Dermis microvascular lymphatic vessel endothelial cell (primary cell): ENCODE measurements at regions not wholly inside any gene's neighbourhood (a gene's known extent, or its start where the extent isn't known, plus 50 kb on each side); places are given as distances from the start of the nearest gene placed in this dataset.

ENCODE experiments used
- DNase-seq, 2 donors: peaks; one replicate each; pipeline versions ENCODE4 v3.0.0 to v3.0.0-alpha.2; 2010; ENCODE audit warnings: low read depth in 2 of 2

DNA sequence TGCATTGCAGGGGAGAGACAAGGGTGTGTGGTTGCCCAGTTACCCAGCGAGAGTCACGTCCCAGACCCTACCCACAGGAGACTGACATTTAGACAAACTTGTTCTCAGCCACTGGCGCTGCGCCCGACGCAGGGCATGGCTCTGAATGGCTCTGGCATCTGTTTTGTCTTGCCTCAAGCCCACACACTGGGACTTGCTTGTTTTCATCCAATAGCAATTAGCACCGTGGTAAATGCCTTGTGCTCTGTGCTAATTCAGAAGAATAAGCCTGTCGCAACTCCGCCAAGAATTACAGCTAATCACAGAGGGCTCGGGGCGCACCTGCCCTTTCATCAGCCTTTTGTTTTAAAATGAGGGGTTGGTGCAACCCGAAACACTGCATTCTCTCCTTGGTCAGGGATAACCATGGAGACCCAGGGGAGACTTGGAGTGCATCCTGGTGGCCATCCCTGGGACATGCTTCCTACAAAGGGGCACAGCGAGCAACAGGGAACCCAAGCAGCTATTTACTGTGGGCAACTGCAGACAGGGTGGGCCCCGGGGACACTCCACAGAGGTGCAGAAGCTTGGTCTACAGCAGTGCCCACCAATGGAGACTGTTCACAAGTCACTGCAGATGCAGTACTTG is 220.6 kb upstream of the ZFHX3 start:
- no peak for DNase-seq

DNA sequence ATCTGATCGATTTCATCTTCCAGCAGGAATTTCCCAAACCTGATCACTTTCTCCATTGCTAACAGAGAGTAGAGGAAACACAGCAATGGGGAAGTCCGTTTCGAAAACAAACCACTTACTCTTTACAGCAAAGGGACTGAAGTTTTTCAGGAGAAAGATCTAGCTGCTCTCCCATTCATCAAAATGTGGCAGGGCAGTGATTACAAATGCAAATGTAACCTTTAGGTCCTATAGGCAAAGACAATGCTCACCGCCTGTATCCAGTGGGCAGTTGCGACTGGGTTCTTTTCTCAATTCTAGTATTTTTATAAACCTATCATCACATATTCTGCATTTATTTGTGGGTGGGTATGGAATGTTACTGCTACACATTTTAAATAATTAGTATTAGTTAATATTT is 218.0 kb upstream of the ZFHX3 start:
- DNase-seq = peak in 1 of 2 donors; percentile 8

DNA sequence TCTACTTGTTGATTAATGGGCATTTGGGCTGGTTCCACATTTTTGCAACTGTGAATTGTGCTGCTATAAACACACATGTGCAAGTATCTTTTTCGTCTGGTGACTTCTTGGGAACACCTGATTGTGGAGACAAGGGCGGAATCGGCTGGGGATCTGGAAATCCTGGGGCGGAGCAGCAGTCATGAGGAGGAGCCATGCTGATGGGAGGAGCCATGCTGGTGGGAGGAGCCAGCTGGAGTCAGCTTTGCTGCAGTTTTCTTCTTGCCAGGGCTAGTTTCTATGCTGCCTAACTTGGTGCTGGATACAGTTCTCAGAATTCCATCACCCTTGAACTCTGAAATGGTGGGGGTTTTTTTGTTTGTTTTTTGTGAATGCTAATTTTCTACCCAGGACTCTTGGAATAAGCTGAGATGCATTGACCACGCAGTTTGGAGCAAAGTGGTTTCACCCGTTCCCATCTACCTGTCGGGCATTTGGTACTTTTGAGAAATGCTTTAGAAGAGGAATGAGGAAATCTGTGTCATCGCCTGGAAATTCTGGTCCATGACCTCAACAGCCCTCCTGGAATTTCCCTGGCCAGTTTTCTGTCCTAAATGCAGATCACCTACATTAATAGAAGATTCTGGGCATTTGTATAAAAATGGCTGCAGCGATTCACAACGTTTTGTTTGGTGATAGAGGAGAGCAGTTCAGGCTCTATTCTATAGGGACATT is 217.4 kb upstream of the ZFHX3 start:
- peak; percentile 33 to 47 for DNase-seq

DNA sequence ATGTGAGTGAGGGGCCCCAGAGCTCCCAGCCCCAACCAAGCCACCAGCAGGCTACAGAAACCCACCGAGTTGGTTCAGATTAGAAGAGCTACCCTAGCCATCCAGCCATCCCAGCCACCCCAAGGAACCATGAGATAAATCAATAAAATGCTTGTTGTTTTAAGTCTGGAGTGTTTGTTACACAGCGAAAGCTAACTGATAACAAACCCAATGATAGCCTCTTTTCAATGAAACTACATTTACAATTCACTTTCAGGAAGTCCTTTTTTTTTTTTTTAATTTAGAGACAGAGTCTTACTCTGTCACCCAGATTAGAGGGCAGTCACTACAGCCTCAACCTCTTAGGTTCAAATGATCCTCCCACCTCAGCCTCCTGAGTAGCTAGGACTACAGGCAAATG is 215.0 kb upstream of the ZFHX3 start:
- no peak for DNase-seq

DNA sequence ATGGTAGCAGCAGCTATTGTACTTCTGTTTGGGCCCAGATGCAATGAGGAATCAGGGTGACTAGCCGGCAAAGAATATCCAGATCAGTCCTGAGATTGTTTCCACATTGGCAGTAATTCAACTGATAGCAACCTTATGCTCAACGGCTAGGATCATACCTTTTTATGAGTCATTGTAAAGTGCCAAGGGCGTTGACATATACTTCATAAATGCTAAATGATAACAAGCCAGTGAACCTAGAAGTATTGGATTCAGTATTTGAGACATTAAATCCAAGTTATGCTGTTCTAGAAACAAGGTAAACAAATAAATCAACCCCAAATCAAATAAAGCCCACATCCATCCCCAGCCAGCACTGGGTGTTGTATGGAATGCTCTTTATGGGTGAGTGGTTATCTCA is 207.1 kb upstream of the ZFHX3 start:
- no peak for DNase-seq

DNA sequence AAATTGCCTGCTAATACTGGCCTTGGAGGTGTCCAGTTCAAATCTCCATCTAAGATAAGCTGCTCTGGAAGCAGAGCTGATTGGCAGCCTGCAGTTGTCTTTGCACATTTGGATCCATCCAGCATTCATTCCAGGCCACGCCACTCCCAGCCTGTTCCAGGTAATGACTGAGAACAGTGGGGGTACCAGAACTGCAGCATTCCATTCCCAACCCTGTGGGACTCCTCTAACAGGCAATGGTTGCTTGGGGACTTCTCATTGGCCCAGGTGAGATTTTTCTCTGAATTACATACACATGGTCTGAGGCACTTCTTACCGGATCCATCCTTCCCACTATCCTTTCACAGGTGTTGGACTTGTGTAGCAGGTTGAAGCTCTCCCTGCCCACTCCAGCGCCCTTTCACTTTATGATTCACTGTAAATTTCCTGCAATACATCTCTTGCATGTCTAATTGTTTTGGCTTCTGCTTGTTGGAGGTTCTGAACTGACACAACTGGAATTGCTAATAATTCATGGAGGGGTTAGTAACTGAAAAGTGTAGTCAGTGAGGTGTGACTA is 206.1 kb upstream of the ZFHX3 start:
- DNase-seq = no peak

DNA sequence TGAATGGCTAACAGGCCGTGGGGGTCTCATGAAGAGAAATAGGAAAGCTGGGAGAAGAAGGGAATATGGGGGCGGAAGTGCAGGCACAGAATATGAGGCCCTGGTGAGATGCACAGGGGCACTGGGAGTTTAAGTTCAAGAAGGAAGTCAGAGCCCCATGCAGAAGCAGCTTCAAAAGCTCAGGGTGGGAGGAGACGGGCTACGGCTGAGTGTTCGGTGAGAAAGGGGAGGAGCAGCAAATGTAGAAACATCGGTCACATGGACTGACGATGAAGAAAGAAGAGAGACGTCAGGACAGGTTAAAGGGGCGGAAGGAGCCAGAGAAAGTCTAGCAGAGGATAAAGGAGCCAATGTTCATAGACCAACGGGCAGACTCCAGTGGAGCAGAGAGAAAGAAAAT is 204.5 kb upstream of the ZFHX3 start:
- DNase-seq = no peak

DNA sequence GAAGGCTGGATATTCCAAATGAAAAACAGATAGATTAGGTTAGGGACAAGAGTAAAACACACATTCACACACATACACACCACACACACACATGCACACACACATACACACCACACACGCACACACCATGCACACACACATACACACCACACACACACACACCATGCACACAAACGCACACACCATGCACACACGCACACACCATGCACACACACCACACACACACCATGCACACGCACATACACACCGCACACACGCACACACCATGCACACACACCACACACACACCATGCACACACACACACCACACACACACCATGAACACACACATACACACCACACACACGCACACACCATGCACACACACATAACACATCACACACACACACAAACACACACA is 203.7 kb upstream of the ZFHX3 start:
- no peak for DNase-seq

DNA sequence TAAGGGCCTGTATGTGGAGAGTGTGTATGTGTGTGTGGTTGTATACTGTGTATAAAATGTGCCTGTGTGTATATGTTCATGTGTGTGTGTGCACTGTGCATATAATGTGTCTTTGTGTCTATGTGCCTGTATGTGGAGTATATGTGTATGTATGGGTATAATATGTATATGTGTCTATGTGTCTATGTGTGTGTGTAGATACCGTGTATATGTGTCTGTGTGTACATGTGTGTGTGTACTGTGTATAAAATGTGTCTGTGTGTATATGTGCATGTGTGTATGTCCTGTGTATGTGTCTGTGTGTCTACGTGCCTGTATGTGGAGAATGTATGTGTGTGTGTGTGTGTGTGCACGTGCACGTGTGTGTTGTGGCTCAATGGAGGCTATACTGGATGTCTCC is 200.4 kb upstream of the ZFHX3 start:
- no peak for DNase-seq

DNA sequence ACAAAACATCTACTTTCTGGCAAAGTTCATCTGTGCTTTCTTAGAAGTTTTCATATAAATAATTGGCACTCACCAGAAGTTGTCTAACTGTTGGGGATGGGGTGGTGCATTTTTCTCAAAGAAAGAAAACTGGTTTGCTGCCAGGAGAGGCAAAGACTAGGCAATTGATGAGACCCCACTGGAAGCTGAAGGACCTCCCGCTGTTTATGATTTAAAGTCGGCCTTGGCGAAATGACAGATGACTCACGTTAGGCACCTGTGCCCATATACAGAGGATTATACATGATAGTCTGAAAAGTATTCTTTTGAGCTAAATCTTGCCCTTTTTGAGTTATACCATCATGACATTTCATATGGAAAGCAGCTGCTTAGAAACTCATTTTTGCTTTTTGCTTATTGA is 193.0 kb upstream of the ZFHX3 start:
- DNase-seq = no peak

DNA sequence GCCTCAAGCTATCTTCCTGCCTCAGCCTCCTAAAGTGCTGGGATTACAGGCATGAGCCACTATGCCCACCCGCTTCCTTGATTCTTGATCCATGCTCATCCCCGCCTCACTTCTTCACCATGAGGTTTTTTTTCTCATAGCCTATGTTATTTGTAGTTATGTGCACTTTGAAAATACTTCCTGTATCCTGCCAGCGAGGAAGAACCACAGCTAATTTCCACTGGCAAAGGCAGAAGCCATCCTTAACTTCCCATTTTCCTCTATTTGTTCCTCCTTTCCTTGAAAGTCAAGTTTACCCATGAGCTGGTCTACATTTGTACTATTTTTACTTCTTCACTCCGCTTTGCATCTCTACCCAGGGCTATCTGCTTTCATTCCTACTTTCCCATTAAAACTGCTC is 189.7 kb upstream of the ZFHX3 start:
- DNase-seq = no peak

DNA sequence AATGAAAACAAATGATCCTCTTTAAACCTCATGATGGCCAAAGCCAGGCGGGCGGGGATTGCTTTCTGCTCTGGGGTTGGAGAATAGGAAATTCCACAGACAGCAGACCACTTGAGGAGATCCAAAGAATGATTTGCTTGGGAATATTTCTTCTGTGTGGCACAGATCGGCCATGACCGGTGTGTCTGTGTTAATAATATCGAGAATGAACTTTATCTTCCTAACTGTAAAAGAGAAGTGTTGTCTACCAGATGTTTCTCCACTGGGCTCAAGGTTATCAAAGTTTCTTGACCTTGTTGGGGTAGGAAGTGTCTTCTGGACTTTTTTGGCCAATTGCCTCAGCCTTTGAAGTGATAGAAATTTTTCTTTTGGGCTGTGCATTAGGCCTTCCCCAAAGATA is 186.6 kb upstream of the ZFHX3 start:
- no peak for DNase-seq

DNA sequence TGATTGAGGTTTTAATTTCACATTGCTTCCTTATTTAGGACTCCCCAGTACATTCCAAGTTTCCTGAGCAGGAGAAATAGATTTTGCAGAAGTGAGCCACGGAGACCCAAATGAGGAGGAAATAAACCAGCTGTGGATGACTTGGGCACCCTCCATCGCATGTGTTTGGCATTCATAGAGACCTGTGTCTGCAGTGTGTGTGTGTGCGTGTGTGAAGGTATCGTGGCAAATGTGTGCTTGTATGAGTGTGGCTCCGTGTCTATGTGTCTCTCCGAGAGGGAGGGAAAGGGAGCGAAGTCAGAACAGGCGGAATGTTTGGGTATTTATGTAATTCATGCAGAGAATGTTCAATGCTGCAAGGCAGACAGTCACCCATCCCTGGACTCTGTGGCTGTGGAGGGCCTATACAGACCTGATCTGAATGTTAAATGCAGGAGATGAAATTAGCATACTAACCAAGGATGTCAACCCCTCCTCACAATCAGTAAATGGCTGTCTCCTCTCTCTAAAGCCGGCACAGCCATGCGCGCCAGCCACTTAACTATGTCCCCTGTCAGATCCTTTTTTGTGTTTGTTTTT is 186.0 kb upstream of the ZFHX3 start:
- no peak for DNase-seq

DNA sequence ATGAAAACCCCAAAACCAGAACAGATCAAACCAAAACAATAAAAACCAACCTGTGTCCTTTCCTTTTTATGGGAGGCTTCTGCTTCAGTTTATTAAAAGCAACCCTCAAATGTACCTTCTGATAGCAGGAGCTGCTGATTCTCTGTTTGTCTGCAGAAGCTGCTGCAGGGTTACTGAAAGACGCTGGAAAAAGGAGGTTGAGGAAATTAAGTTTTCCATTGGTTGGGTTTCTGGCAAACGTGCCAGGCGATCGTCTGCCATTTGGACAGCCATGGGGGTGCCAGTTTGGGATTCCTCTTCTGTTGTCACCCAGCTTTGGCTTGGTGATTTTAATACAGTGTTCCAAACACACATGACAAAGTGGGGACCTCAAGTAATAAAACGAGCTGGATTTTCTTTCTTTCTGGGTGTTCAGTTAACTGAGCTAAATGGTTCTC is 185.4 kb upstream of the ZFHX3 start:
- no peak for DNase-seq

DNA sequence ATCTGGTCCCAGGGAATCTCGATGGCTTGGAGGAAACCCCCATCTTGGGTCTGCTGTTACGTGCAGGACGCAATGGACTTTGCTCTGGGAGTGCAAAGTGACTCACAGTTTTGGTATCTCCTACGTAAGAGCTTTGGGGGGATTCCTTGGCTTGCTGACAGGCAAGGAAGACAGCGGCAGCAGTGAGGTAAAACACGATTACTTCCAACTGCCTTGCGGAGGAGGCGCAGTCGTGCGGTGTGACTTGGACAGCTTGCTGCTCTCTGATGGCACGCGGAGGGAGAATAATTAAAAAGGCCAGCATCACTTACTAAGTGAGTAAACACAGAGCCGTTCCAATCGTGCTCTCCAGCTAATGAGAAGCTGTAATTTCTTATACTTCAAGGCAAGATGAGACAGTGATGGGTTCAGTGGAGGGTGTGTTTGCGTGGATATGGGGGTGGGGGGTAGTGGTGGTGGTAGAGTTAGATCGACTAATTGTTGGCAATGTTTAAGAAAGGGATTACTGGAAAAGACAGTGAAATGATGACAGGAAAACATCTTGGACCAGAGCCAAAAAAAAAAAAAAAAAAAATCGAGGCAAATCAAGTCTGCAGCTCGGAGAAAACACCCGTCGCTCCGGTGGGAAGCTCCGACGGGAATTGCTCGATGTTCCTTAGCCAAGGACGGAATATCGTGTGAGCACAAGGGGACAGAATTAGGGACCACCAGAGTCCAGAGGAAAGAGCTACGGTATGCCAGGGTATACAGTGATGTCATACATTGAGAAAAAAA is 184.8 kb upstream of the ZFHX3 start:
- DNase-seq = peak in 1 of 2 donors; percentile 12

DNA sequence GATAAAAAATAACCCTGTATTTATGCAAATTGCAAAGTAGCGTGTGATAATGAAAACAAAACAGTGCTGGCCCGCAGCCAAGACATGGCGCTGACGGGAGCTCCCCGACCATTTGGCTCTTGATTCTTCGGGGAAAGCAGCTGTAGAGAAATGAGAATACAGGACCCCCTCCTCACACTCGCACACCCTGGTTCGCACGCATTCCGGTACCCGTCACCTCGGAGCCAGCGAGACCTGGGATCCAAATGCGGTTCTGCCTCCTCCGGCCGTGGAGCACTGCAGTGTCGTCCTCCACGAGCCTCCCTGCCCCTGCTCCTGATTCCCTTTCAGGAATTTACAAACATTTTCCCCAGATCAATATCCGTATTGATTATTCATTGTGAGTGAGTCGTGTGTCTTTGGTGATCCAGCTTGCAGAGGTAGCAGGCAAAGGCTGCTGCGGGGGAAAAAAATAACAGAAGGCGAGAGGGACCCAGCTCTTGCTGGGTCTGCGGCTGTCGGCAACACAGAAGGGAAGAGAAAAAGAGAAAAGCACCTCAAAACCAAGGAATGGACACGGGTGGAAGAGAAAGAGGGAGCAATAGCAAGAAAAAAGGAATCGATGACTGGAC is 184.1 kb upstream of the ZFHX3 start:
- no peak for DNase-seq

DNA sequence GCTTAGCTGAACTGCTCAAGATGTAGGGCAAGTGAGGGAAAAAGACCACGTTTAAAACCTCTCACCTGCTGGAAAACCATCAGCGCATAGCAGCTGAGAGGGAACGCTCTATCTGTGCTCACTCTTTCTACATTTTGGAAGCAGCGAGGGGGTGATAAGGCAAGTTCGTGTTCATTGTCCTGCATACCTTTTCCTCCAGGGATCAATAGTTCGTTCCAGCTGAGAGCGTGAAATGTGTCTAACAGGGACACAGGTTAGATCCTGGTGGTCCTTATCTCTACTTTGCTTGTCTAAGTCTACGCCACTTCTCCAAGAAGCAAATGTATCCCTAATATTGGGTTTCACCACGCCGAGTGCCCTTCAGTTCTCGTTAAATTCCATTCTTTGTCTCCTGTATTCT is 183.5 kb upstream of the ZFHX3 start:
- DNase-seq = no peak

DNA sequence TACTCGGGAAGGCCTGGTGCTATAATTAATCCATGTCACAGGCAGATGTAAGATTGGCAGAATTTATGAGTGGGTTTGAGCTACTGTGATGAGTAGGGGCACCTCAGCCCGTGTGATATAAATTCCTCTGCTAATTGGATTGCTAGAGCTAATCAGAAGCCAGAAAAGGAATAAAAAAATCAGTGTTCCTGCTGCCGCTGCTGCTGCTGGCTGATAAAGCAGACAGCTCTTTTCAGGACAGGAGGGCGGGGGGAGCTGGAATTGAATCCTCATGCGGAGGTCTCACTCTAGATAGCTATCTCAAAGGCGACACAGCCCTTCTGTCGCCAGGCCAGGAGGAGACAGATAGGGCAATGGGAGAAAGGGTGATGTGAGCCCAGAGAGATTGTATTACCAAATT is 182.7 kb upstream of the ZFHX3 start:
- DNase-seq = no peak

DNA sequence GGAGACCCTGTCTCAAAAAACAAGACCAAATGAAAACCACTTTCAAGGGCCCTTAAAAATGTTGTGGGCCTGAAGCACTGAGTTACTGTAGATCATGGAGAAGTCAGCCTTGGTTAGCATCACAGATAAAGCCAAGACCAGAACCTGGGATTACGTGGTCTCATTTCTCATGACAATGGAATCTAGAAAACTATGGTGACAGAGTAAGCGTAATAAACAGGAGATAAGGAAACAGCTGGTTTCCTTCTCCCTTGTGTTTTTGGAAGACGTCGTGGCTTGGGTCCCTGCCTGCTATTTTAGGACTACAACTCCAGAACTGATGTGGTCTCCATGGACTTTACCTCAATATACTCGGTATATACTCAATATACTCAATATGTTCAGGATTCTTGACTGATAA is 180.7 kb upstream of the ZFHX3 start:
- DNase-seq = peak in 1 of 2 donors; percentile 21

DNA sequence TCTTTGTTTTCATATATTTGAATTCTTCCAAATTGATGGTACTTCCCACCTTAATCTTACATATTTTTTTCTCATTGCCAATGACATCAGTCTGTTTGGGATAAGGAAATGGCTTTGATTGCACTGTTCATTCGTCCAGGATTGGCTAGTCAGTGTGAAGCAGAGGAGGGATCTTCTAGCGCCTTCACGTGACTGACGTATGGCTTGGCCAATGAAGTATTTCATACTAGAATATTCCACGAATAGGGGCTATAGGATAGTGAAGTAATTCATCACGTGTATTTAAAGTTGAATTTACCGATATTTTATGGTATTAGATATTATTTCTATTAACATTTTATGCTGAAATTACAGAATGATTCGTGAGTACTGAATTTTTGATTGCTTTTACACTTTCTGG is 178.7 kb upstream of the ZFHX3 start:
- no peak for DNase-seq

DNA sequence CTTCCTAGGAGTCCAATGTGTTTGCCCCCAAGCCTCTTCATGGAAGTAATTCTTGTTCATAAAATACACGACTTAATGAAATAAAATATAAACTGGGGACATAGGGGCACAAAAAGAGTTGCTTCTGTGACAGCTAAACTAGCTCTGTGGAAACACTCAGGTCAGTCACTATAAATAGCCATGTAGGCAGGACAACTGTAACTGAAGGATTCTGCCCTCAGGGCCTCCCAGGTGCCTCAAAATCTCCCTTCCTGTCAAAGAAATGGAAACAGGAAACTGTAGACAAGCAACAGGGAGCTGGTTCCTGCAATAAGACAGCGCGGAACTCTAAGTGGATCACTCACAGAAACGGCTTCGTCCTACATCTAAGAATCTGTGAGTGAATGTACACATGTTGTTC is 178.1 kb upstream of the ZFHX3 start:
- no peak for DNase-seq

DNA sequence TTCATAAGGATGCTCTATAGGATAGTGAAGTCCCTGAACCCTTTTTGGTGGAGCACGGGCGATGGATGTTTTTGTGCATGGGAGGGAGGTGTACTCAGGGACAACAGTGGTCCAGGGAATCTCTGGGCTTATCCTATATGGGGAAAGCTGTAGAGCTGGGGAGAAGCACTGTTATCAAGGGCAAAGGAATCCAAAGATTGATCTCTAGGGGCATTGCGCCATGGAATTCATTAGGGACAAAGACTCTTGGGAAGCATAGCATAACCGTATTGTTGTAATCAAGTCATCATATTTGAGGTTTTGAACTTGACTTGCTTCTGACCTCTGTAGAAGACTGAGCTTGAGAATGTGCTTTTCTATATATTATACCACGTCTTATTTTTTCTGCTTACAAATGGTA is 172.9 kb upstream of the ZFHX3 start:
- no peak for DNase-seq
